ENCODE measurements at regions not wholly inside any gene's neighbourhood (a gene's known extent, or its start where the extent isn't known, plus 50 kb on each side); places are given as distances from the start of the nearest gene placed in this dataset.

DNA sequence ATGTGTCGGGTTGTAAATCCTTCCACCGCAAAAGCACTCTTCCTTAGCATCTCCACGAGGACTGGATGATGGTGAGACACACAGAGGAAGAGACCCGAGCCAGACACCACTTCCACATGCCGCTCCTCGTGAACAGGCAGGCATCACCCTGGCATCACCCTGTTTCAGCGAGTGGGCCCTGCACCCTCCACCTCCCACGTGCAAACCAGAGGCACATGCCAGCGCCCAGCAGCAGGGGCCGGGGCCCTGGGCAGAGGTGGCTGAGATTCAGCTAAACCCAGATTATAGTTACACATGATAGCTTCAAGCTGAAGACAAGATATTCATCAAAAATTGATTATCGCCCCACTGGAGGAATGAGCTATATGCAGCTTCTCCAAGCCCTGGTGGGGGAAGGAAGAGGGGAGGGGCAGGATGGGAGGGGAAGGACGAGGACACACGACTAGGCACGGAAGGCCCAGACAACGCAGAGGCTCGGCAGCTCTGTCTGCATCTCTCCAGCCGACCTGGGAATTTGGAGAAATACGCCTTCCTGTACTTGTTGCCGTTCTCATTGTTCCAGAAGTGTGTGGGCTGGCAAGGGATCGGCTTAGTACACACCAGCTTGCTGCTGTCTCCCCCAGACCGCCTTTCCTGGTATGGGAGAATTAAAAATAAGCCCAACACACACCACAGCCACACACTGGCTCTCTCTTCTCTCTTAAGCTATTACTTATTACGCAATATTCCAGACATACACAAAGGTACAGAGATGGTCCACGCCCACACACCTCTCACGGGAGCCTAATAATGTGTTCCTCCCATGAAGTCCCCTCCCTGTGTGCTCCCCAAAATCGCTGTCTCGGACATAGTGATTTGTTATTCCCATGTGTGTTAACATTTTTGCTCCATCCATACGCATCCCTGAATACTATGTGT is 50.4 kb upstream of the ZNF354A start:
- no peaks in the 10 kb centered on the region for H3K4me1 ChIP-seq (ENCODE audit: insufficient read depth, low read length)
- H3K27me3 ChIP-seq (ENCODE audit: insufficient read depth, low read length, poor library complexity): peaks cover 5% of the 10 kb centered on the region
- H3K4me2 ChIP-seq (ENCODE audit: insufficient read depth, low read length): no peak overlapping the region
- TF ChIP-seq EZH2 (IDR thresholded peaks at IDR 0.05; ENCODE audit: borderline replicate concordance, low read depth, low read length, severe bottlenecking): no peak
- TF ChIP-seq, protein P1, sequence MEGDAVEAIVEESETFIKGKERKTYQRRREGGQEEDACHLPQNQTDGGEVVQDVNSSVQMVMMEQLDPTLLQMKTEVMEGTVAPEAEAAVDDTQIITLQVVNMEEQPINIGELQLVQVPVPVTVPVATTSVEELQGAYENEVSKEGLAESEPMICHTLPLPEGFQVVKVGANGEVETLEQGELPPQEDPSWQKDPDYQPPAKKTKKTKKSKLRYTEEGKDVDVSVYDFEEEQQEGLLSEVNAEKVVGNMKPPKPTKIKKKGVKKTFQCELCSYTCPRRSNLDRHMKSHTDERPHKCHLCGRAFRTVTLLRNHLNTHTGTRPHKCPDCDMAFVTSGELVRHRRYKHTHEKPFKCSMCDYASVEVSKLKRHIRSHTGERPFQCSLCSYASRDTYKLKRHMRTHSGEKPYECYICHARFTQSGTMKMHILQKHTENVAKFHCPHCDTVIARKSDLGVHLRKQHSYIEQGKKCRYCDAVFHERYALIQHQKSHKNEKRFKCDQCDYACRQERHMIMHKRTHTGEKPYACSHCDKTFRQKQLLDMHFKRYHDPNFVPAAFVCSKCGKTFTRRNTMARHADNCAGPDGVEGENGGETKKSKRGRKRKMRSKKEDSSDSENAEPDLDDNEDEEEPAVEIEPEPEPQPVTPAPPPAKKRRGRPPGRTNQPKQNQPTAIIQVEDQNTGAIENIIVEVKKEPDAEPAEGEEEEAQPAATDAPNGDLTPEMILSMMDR (IDR thresholded peaks at IDR 0.05; ENCODE audit: borderline replicate concordance, extremely low read depth, low read length, poor library complexity, severe bottlenecking): no peak
- no peaks in the 10 kb centered on the region for H3K79me2 ChIP-seq (ENCODE audit: insufficient read depth, low read length)
- DNase-seq (no peak), ATAC-seq (ENCODE audit: insufficient read depth, low read depth) (no peak)
- no peak overlapping the region for H3K4me3 ChIP-seq (ENCODE audit: low read depth in 1 of 2, low read length in 2 of 2)
- no peak overlapping the region for H2AFZ ChIP-seq (ENCODE audit: low read depth, low read length)
- no peaks in the 10 kb centered on the region for H3K36me3 ChIP-seq (ENCODE audit: insufficient read depth, low read length)
- H3K9ac ChIP-seq (ENCODE audit: low read depth, low read length): no peak overlapping the region
- H4K20me1 ChIP-seq (ENCODE audit: insufficient read depth, low read length): no peaks in the 10 kb centered on the region
- no peaks in the 10 kb centered on the region for H3K9me3 ChIP-seq (ENCODE audit: insufficient read depth, low read length, severe bottlenecking)
- H3K27ac ChIP-seq (ENCODE audit: low read length): no peak overlapping the region

Measured in DND-41 (cell line).